ENCODE measurements at regions not wholly inside any gene's neighbourhood (a gene's known extent, or its start where the extent isn't known, plus 50 kb on each side); places are given as distances from the start of the nearest gene placed in this dataset.

DNA sequence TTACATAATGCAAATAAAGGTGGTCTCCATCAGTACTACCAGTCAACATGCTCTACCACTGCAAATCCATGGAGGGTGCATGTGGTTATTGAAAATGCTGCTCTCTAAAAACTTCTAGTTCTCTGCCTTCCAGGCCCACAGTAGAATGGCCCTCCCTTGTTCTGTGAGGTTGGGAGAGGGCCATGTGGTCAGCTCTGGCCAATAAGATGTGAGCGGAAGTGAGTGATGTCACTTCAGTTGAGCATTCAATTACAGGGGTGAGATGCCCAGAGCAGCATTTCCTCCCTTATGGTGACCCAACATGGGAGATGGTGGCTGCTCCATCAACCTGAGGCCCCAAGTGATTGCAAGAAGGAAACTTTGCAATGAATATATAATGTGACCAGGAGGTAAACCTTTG, 148.8 kb downstream of the CPEB2 start:
- TF ChIP-seq EP300 (IDR thresholded peaks at IDR 0.05) (no peak), POLR2A (IDR thresholded peaks at IDR 0.05) (no peak), POLR2AphosphoS5 (IDR thresholded peaks at IDR 0.05) (no peak)
- TF ChIP-seq, protein P1, sequence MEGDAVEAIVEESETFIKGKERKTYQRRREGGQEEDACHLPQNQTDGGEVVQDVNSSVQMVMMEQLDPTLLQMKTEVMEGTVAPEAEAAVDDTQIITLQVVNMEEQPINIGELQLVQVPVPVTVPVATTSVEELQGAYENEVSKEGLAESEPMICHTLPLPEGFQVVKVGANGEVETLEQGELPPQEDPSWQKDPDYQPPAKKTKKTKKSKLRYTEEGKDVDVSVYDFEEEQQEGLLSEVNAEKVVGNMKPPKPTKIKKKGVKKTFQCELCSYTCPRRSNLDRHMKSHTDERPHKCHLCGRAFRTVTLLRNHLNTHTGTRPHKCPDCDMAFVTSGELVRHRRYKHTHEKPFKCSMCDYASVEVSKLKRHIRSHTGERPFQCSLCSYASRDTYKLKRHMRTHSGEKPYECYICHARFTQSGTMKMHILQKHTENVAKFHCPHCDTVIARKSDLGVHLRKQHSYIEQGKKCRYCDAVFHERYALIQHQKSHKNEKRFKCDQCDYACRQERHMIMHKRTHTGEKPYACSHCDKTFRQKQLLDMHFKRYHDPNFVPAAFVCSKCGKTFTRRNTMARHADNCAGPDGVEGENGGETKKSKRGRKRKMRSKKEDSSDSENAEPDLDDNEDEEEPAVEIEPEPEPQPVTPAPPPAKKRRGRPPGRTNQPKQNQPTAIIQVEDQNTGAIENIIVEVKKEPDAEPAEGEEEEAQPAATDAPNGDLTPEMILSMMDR (IDR thresholded peaks at IDR 0.05): no peak
